GM03348 (cell line): ENCODE measurements at regions not wholly inside any gene's neighbourhood (a gene's known extent, or its start where the extent isn't known, plus 50 kb on each side); places are given as distances from the start of the nearest gene placed in this dataset.

ENCODE experiments used
- DNase-seq: peaks from one replicate; pipeline ENCODE4 v3.0.0; 2012; ENCODE audit warnings: low spot score

DNA sequence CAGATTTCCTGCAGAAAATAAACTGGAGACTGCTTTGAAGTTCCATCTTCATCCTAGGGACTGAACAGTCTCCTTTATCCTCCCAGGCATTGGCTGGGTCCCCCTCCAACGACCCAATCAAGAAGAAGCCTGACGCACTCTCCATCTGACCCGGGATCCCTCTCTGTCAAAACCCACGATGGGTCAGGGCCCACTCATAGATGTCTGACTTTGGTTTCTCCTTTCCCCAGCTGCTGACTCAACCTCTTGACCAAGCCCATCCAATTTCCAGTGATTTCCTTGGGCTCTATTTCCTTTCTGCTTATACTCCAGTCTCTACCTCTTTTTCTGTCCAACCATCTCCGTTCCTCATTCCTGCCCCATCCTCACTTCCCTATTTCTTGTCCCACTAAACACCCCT, 189.7 kb downstream of the MIAT start:
- no peak for DNase-seq

GRCh38 chr22:26847816-26848215, 190.4 kb downstream of the MIAT start:
- no peak for DNase-seq

- peak; percentile 78 for DNase-seq
Observed at GRCh38 chr22:26848244-26848920, 191.0 kb downstream of the MIAT start.

- DNase-seq: no peak
Observed at GRCh38 chr22:26849575-26849974, 192.2 kb downstream of the MIAT start.

DNA sequence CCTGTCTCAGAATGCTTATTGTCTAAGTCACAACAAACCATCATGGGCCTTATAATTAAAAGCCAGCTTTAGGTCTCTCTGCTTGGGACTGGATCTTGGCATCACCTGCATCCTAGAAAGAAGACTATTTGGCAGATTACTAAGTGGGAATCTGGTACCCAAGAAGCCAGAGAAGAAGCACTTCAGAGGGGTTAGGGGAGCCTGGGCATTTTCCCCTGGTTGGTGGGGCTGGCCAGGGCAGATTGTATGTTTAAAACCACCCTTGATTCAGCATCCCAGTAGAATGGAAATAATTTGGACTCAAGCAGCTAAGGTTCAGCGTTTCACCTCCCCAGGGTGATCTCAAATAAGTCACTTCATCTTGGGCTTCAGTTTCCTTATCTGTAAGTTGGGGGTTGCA, 193.7 kb downstream of the MIAT start:
- DNase-seq: no peak

GRCh38 chr22:26852176-26852575, 194.8 kb downstream of the MIAT start:
- DNase-seq: no peak

DNA sequence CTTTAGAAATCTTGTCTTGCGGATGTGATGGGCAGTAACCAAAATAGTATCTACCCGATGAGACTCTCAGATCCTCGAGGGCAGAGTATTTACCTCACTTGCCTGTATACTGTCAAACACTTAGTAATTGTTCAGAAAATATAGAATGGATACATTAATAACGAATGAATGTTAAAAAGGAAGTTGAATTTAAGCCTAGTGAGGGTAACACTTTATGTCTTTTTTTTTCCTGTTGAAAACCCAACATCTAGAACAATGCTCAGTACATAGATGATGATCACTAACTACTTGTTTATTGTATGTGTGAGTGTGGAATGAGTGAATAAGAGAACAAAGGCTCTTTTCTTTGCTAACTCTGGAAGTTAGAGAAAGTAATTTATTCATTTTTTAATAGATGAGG, 195.7 kb downstream of the MIAT start:
- DNase-seq: no peak

DNA sequence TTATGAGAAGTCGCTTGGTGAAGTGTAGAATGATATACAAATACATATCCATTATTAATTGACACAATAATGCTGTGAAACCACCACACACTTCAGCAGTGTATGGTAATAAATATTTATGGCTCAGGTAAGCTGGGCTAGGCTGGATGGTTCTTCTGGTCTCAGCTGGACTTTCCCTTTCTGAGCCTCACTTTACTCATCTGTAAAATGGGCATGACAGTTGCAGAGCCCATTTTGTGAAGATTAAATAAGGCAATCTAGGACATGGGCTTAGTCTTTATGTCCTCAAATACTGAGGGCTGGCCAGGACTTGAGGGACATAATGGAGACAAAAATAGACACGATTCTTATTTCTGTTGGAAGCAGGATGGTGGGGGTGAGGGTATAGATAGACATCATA, 196.1 kb downstream of the MIAT start:
- DNase-seq: no peak

GRCh38 chr22:26857169-26857568, 199.8 kb downstream of the MIAT start:
- no peak for DNase-seq

DNA sequence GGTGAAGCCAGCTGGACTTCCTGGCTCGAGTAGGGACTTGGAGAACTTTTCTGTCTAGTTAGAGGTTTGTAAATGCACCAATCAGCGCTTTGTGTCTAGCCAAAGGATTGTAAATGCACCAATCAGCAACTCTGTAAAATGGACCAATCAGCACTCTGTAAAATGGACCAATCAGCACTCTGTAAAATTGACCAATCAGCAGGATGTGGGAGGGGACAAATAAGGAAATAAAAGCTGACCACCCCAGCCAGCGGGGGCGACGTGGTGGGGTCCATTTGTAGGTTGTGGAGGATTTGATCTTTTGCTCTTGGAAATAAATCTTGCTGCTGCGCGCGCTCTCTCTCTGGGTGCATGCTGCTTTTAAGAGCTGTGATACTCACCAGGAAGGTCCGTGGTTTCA, 202.9 kb downstream of the MIAT start:
- DNase-seq: no peak

DNA sequence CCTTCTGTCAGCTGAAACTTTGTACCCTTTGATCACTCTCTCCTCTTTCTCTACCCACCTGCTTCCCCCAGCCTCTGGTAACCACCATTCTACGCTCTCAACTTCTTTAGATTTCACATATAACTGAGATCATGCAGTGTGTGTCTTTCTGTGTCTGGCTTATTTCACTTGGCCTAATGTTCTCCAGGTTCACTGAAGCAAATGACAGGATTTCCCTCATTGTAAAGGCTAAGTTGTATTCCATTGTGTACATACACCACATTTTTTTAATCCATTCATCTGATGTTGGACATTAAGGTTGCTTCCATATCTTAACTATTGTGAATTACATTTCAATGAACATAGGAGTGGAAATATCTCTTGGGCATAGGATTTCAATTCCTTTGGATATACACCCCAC, 207.6 kb downstream of the MIAT start:
- DNase-seq: no peak

DNA sequence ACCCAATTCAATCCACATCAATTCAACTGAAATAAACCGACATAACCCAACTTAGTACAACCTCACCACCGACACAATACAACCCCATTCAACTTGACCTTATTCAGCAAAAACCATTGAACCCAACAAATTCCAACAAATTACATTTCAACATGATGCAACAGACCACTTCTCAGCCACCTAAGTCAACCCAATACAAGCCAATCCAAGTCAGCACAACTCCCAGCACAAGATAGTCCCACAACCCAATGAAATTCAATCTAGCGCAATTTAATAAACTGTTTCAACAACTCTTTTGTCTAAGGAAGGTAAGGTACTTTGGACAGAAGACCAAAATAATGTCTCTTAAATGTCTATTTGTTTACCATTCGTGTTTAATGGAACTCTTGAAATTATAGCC, 226.0 kb downstream of the MIAT start:
- no peak for DNase-seq

- DNase-seq: no peak
Observed at GRCh38 chr22:26884921-26885320, 227.5 kb downstream of the MIAT start.

GRCh38 chr22:26885441-26886261, 228.3 kb downstream of the MIAT start:
- no peak for DNase-seq

DNA sequence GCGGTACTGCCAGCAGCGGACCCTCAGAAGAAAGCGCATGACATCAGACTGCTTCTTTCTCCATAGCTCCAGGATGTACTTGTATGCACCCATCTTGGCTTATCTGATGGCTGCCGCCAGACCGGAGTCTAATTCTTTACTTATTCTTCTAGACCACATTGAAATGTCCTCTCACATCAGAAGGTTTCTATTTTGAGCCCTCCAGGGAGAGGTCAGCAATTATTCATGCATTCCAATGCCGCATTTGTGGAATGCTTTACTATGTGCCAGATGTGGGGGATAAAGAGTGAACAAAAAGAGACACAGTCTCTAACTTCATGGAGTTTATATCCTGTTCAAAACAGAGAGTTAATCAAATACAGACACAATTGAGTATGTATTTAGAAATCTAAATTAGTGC, 230.1 kb downstream of the MIAT start:
- DNase-seq: peak; percentile 86

DNA sequence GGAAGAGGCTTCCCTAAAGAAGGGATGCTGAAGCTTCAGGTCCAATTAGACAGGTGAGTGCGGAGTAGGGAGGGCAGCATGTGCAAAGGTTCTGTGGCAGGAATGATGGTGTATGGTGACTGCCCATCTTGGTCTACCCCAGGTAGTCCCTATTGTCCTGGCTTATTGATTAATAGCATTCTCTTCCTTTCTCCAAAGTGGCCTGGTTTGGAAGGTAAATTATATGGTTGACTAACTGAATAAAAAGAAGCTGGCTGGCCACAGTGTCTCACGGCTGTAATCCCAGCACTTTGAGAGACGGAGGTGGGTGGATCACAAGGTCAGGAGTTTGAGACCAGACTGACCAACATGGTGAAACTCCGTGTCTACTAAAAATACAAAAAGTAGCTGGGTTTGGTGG, 230.5 kb downstream of the MIAT start:
- no peak for DNase-seq

DNA sequence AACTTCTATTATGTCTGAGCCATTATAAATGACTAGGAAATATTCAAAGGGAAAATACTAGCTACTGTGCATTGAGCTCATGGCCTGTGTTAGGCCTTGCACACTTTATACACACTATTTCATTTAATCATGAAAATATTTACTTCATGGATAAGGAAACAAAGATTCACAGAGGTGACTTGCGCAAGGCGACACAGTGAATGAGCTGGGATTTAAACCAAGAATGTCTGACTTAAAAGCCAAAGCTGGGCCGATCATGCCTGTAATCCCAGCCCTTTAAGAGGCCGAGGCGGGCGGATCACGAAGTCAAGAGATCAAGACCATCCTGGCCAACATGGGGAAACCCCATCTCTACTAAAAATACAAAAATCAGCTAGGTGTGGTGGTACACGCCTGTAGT, 231.5 kb downstream of the MIAT start:
- DNase-seq: no peak

GRCh38 chr22:26889802-26890201, 232.4 kb downstream of the MIAT start:
- peak; percentile 52 for DNase-seq

DNA sequence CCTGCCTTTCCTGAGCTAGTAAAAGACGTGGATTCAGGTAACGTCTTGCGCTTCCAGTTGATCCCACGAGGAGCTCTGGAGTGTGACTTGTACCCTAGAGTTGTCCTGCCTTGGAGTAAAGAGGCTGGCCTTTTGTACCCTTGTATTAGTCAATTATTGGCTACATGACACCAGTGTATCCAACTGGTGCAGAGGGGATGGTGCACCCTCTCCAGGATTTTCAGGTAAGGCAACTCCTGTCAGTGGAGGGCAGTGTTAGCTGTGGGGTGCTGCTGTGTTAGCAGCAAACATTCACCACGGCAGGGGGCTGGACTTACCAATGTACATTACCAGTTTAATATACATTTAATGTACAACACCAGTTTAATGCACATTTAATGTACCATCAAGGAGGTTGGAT, 233.5 kb downstream of the MIAT start:
- DNase-seq: no peak

GRCh38 chr22:26891429-26891828, 234.0 kb downstream of the MIAT start:
- DNase-seq: no peak

DNA sequence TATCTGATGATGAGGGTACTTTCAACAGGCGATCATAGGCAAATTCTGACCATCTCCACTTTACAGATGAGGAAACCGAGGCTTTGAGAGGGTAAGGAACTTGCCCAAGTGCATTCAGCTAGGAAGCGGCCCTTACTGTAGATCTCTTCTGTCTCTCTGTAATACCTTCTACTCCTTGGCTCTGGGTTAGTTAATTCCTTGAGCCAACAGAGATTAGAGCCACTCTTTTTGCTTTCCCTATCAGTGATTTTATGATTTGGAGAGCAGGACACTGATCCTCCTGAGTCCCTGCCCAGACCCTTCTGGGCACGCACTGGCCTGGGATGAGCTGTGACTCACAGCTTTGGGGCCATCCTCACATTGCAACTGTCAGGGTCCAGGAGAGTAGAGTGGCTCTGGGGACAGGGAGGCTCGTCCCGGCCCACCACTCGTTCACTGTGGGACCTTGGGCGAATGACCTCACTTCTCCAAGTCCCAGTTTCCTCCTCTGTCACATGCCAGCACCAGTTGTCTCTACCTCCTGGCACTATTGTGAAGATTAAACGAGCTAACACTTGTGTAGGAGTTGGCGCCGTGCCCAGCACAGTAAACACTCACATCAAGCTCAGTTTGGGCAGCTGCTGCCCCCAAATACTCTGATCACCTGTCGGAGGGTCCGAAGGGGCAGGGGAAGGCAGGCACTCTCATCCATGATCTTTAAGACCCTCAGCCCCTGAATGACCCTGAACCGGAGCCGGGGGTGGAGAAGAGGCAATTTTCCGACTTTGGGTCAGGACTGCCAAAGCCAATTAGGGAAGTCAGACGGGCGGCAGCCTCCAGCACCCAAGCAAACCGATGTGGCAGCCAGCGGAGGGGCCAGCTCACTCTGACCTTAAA, 235.0 kb downstream of the MIAT start:
- peak; percentile 55 for DNase-seq

DNA sequence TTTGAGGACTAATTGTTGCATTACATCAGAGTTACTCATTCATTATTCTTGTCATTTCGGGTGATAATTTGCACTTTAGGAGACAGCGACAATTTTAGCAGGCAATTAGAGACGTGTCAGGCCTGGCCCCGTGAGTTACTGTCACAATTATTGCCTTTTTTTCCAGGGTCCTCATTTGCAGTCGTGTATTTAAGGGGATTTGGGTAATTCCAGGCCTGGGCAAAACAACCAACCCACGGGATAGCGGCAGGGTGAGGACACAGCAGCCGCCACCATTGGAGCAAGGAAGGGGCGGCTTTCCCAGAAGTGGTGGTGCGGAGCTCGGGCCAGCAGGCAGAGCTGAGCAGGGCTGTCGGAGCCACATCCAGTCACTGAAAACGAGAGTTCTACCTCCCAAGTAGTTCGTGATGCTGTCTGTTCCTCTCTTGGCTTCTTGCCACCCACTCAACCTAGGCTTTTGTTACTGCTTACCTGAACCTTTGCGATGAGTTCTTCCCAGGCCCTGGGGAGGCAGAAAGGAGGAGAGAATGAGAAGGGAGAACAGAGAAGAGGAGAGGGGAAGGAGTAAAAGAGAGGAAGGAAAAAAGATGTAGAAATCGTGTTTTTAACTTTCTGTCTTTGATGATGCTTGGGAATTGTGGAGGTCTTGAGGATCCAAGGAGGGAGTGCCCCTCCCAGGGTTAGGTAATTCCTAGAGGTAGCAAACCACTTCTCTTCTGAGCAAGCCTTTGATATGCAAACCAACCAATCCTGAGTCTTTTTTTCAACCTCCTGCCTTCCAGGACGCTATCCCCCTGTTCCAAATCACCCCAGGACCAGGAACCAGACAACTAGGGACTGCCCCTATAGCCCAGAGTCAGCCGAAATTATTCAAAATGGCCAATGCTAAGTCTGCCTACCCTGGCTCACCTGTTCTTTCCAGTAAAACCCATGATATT, 236.1 kb downstream of the MIAT start:
- peak; percentile 42 for DNase-seq
